Trophoblast cell (in vitro differentiated cells and primary cell): ENCODE measurements at regions not wholly inside any gene's neighbourhood (a gene's known extent, or its start where the extent isn't known, plus 50 kb on each side); places are given as distances from the start of the nearest gene placed in this dataset.

Experiments
- DNase-seq, 2 donors: peaks; one replicate each; pipeline ENCODE4 v3.0.0-alpha.2; 2016
- H2AFZ ChIP-seq: 2 replicates; pipeline ENCODE4 v1.6.1; 2013; ENCODE audit warnings: low read length, moderate library complexity, mild to moderate bottlenecking; ENCODE audit not compliant: insufficient read depth, poor library complexity
- H2AK5ac ChIP-seq: 2 replicates; pipeline ENCODE4 v1.6.1; 2013; ENCODE audit warnings: mild to moderate bottlenecking, low read length
- H2BK120ac ChIP-seq: 2 replicates; pipeline ENCODE4 v1.6.1; 2013; ENCODE audit warnings: low read length, mild to moderate bottlenecking, moderate library complexity; ENCODE audit not compliant: insufficient read depth, poor library complexity
- H2BK12ac ChIP-seq: 2 replicates; pipeline ENCODE4 v1.6.1; 2013; ENCODE audit warnings: mild to moderate bottlenecking, low read length, moderate library complexity
- H2BK5ac ChIP-seq: 2 replicates; pipeline ENCODE4 v1.6.1; 2013; ENCODE audit warnings: low read length, low read depth, moderate library complexity, mild to moderate bottlenecking; ENCODE audit not compliant: poor library complexity
- H3K14ac ChIP-seq: 2 replicates; pipeline ENCODE4 v1.6.1; 2013; ENCODE audit warnings: mild to moderate bottlenecking, low read length
- H3K18ac ChIP-seq: 2 replicates; pipeline ENCODE4 v1.6.1; 2013; ENCODE audit warnings: mild to moderate bottlenecking, low read length
- H3K23ac ChIP-seq: 2 replicates; pipeline ENCODE4 v1.6.1; 2013; ENCODE audit warnings: low read length
- H3K27ac ChIP-seq: 2 replicates; pipeline ENCODE4 v1.5.1; 2013; ENCODE audit warnings: low read depth, mild to moderate bottlenecking, inconsistent platforms, low read length, moderate library complexity
- H3K27me3 ChIP-seq: 2 replicates; pipeline ENCODE4 v1.6.1; 2013; ENCODE audit warnings: inconsistent platforms, mild to moderate bottlenecking, low read length, moderate library complexity; ENCODE audit not compliant: insufficient read depth
- H3K36me3 ChIP-seq, 2 experiments: 1 replicate in 1 of 2; 2 replicates in 1 of 2; pipeline ENCODE4 v1.6.1; 2013; ENCODE audit warnings: low read length in 2 of 2, mild to moderate bottlenecking in 2 of 2, moderate library complexity in 1 of 2; ENCODE audit not compliant: insufficient read depth in 2 of 2, control insufficient read depth in 1 of 2
- H3K4ac ChIP-seq: 2 replicates; pipeline ENCODE4 v1.6.1; 2013; ENCODE audit warnings: low read depth, mild to moderate bottlenecking, low read length, moderate library complexity
- H3K4me1 ChIP-seq, 2 experiments: 1 replicate in 1 of 2; 2 replicates in 1 of 2; pipeline ENCODE4 v1.6.1; 2013; ENCODE audit warnings: low read length in 2 of 2, mild to moderate bottlenecking in 2 of 2, moderate library complexity in 1 of 2; ENCODE audit not compliant: insufficient read depth in 2 of 2, control insufficient read depth in 1 of 2
- H3K4me2 ChIP-seq: 2 replicates; pipeline ENCODE4 v1.6.1; 2013; ENCODE audit warnings: inconsistent platforms, mild to moderate bottlenecking, low read length, moderate library complexity
- H3K4me3 ChIP-seq: 2 replicates; pipeline ENCODE4 v1.5.1; 2013; ENCODE audit warnings: mild to moderate bottlenecking, low read depth, low read length, inconsistent platforms
- H3K79me1 ChIP-seq: one replicate; pipeline ENCODE4 v1.6.1; 2013; ENCODE audit warnings: low read length
- H3K79me2 ChIP-seq: 2 replicates; pipeline ENCODE4 v1.6.1; 2013; ENCODE audit warnings: low read length, mild to moderate bottlenecking; ENCODE audit not compliant: control insufficient read depth, insufficient read depth, poor library complexity
- H3K9ac ChIP-seq: 2 replicates; pipeline ENCODE4 v1.6.1; 2013; ENCODE audit warnings: mild to moderate bottlenecking, low read length
- H3K9me3 ChIP-seq: 2 replicates; pipeline ENCODE4 v1.6.1; 2013; ENCODE audit warnings: low read depth, mild to moderate bottlenecking, control low read depth, inconsistent platforms, low read length; ENCODE audit not compliant: insufficient read depth
- H4K12ac ChIP-seq: 2 replicates; pipeline ENCODE4 v1.6.1; 2013; ENCODE audit warnings: low read depth, mild to moderate bottlenecking, low read length, moderate library complexity
- H4K8ac ChIP-seq: 2 replicates; pipeline ENCODE4 v1.6.1; 2013; ENCODE audit warnings: low read depth, mild to moderate bottlenecking, low read length, moderate library complexity
- H4K91ac ChIP-seq: one replicate; pipeline ENCODE4 v1.6.1; 2013; ENCODE audit warnings: low read depth, mild to moderate bottlenecking, low read length, moderate library complexity
- WGBS: extraction: QIAGEN DNeasy Blood & Tissue Kit; methylation state at CpG from one replicate; pipeline ENCODE4 v1.1.7; 2013; ENCODE audit warnings: missing lambda C conversion rate; ENCODE audit not compliant: insufficient read length, insufficient coverage; ENCODE audit errors: extremely low coverage; 5-methylcytosine and 5-hydroxymethylcytosine counted together

DNA sequence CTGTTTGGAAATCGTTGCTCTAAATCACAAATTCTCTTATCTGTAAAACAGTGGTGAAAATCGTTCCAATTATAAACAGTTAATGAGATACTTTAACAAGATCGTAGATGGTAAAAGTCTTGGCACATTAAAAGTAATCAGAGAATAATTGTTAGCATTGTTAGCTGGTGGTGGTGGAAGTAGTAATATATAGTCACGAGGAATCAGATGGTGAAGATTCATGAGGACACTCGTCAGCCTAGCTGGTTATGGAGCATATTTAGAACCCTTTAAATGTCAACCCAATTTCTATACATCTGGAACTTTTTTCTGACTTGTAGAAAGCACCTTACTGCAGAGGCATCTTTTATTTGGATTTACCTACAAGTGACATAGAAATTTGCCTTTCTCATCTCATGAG lies 190.8 kb downstream of the TLE1 start:
- Histone ChIP-seq H4K91ac (no peak overlapping the region), H3K4me1 (no peaks in the 10 kb centered on the region), H3K79me2 (no peaks in the 10 kb centered on the region), H3K9me3 (no peaks in the 10 kb centered on the region), H3K18ac (no peak overlapping the region), H3K4me2 (no peak overlapping the region), H2AFZ (no peak overlapping the region), H3K27me3 (no peaks in the 10 kb centered on the region), H2AK5ac (no peak overlapping the region), H4K8ac (no peak overlapping the region), H3K4ac (no peak overlapping the region), H2BK5ac (no peak overlapping the region), H2BK12ac (no peak overlapping the region), H2BK120ac (no peak overlapping the region), H3K79me1 (no peaks in the 10 kb centered on the region), H3K23ac (no peak overlapping the region), H3K9ac (no peak overlapping the region), H3K27ac (no peak overlapping the region), H3K14ac (no peak overlapping the region), H3K36me3 (no peaks in the 10 kb centered on the region), H3K4me3 (no peak overlapping the region), H4K12ac (no peak overlapping the region)
- DNase-seq = no peak
- WGBS = no CpG with 5 or more reads among the region's 5 CpGs

DNA sequence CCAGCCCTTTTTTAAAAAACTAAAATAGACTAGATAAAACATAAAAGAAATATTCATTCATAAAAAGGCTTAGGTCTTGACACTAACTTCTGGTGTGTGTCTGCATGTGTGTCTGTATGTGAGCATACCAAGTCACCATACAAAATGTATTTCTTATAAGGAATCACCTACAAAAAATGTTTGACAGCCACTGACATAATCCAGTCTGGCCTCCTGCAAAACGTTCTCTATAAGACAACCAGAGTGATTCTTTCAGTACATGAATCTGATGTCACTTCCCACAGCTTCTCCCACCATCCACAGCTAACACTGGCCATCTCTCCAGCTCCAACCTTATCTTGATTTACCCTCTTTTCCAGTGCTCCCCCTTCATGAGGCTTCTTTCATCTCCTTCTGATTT lies 192.3 kb downstream of the TLE1 start:
- Histone ChIP-seq H2BK12ac (no peak overlapping the region), H2AFZ (no peak overlapping the region), H3K4me1 (no peaks in the 10 kb centered on the region), H4K8ac (no peak overlapping the region), H4K12ac (no peak overlapping the region), H3K79me1 (no peaks in the 10 kb centered on the region), H3K4me3 (no peak overlapping the region), H3K9ac (no peak overlapping the region), H3K14ac (no peak overlapping the region), H2BK5ac (no peak overlapping the region), H4K91ac (no peak overlapping the region), H3K27ac (no peak overlapping the region), H2BK120ac (no peak overlapping the region), H3K9me3 (no peaks in the 10 kb centered on the region), H3K36me3 (no peaks in the 10 kb centered on the region), H3K23ac (no peak overlapping the region), H3K27me3 (no peaks in the 10 kb centered on the region), H3K4me2 (no peak overlapping the region), H3K4ac (no peak overlapping the region), H3K79me2 (no peaks in the 10 kb centered on the region), H3K18ac (no peak overlapping the region), H2AK5ac (no peak overlapping the region)
- no CpG with 5 or more reads among the region's 1 CpG for WGBS
- peak in 1 of 2 donors; percentile 23 for DNase-seq

DNA sequence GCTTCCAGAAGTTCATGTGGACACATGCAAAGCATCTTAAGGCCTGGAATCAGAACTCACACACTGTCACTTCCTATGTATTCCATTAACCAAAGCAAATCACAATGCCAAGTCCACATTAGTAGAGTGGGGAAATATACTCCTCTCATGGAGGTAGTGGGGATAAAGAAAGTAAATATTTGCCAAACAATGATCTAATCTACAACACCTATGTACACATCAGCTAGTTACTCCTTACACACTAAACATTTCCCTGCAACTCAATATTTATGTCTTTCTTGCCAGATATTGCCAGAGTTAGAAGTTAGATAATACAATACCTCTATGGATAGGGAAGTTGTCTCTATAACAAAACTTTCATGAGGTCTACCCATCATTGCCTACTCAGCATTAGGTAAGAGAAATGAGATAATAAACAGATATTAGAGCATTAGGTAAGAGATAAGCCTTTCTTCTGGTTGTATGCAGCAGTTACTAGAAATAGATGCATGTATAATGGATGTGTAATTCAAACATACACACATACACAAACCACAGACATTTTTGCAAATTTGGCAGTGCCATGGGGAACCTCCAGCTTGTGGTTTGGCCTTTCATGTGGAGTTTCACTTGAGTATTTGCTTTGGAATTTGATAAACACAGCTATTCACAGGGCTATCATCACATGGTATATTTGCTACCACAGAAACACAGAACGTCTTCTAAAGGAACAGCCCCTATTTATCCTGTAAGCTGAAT lies 196.5 kb downstream of the TLE1 start:
- H3K79me2 ChIP-seq = no peaks in the 10 kb centered on the region
- H3K27ac ChIP-seq = no peak overlapping the region
- no peak overlapping the region for H2BK5ac ChIP-seq
- no peak overlapping the region for H4K91ac ChIP-seq
- no peak overlapping the region for H3K4me3 ChIP-seq
- no CpG with 5 or more reads among the region's 1 CpG for WGBS
- H2AK5ac ChIP-seq = no peak overlapping the region
- DNase-seq = no peak
- no peak overlapping the region for H2BK120ac ChIP-seq
- no peaks in the 10 kb centered on the region for H3K36me3 ChIP-seq
- H3K18ac ChIP-seq = no peak overlapping the region
- H3K27me3 ChIP-seq = no peaks in the 10 kb centered on the region
- no peak overlapping the region for H3K9ac ChIP-seq
- no peak overlapping the region for H3K14ac ChIP-seq
- H2BK12ac ChIP-seq = no peak overlapping the region
- peaks cover 4% of the 10 kb centered on the region for H3K9me3 ChIP-seq
- H3K79me1 ChIP-seq = no peaks in the 10 kb centered on the region
- H3K23ac ChIP-seq = no peak overlapping the region
- H2AFZ ChIP-seq = no peak overlapping the region
- no peak overlapping the region for H4K8ac ChIP-seq
- H3K4ac ChIP-seq = no peak overlapping the region
- no peak overlapping the region for H3K4me2 ChIP-seq
- H3K4me1 ChIP-seq = no peaks in the 10 kb centered on the region
- H4K12ac ChIP-seq = no peak overlapping the region

DNA sequence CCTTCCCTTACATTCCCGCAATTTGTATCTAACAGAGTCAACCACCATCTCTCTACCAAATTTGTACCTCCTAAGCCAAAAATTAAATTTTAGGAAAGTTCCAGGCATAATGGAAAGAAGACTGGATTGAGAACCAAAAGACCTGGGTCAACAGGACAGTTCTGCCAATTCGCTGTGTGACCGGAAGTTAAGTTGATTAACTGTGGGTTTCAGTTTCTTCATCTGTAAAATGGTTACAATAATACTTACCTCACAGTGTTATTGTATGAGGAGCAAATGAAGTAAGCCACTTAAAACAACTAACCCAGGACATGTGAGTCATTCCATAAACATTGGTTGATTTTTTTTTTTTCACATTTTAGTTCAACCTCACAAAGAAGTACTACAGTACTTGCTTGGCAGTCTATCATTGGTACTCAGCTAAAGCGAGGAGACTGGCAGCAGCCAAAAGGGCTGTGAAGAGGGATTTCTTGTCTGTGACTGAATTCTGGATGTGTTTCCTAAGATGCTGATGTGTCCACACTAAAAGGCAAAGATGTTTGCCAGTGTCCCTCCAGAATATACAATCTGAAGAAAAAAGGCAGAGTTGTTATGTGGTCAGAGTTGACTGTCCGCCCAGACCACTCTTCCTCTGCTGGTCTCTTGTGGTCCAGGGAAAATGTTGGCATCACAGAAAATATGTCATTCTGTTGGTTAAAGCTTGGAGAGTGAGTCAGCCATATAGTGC lies 198.6 kb downstream of the TLE1 start:
- no peak overlapping the region for H4K12ac ChIP-seq
- DNase-seq = no peak
- H3K9me3 ChIP-seq = peaks cover 4% of the 10 kb centered on the region
- no peak overlapping the region for H3K14ac ChIP-seq
- no peak overlapping the region for H2BK5ac ChIP-seq
- H3K79me1 ChIP-seq = no peaks in the 10 kb centered on the region
- no CpG with 5 or more reads among the region's 5 CpGs for WGBS
- H3K4me2 ChIP-seq = no peak overlapping the region
- H3K4me3 ChIP-seq = no peak overlapping the region
- no peak overlapping the region for H3K4ac ChIP-seq
- H2BK120ac ChIP-seq = no peak overlapping the region
- H3K18ac ChIP-seq = no peak overlapping the region
- H3K23ac ChIP-seq = no peak overlapping the region
- H3K27me3 ChIP-seq = no peaks in the 10 kb centered on the region
- H3K27ac ChIP-seq = no peak overlapping the region
- no peak overlapping the region for H2AFZ ChIP-seq
- H3K79me2 ChIP-seq = no peaks in the 10 kb centered on the region
- H3K36me3 ChIP-seq = no peaks in the 10 kb centered on the region
- no peak overlapping the region for H4K91ac ChIP-seq
- no peak overlapping the region for H2BK12ac ChIP-seq
- no peak overlapping the region for H4K8ac ChIP-seq
- H3K4me1 ChIP-seq = no peaks in the 10 kb centered on the region
- H2AK5ac ChIP-seq = no peak overlapping the region
- no peak overlapping the region for H3K9ac ChIP-seq
